ENCODE measurements at regions not wholly inside any gene's neighbourhood (a gene's known extent, or its start where the extent isn't known, plus 50 kb on each side); places are given as distances from the start of the nearest gene placed in this dataset.

DNA sequence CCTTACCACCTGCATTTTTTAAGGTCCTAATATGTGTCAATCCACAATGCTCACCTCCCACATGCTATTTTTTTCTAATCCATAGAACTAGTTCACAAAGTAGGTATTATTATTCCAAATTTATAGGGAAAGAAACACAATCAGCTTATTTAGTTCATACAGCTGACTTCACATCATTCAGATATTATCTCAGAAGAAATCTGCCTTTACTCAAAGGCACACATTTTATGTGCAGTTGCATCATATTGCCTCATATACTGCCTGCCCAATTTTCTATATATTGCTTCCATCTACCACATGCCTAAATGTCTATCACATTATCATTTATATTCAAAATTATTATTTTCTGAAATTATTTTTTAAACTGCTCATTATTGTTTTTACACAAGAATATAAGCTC is 88.7 kb upstream of the LUZP2 start:
- TF ChIP-seq, protein P1, sequence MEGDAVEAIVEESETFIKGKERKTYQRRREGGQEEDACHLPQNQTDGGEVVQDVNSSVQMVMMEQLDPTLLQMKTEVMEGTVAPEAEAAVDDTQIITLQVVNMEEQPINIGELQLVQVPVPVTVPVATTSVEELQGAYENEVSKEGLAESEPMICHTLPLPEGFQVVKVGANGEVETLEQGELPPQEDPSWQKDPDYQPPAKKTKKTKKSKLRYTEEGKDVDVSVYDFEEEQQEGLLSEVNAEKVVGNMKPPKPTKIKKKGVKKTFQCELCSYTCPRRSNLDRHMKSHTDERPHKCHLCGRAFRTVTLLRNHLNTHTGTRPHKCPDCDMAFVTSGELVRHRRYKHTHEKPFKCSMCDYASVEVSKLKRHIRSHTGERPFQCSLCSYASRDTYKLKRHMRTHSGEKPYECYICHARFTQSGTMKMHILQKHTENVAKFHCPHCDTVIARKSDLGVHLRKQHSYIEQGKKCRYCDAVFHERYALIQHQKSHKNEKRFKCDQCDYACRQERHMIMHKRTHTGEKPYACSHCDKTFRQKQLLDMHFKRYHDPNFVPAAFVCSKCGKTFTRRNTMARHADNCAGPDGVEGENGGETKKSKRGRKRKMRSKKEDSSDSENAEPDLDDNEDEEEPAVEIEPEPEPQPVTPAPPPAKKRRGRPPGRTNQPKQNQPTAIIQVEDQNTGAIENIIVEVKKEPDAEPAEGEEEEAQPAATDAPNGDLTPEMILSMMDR (IDR thresholded peaks at IDR 0.05): no peak
- TF ChIP-seq POLR2A (IDR thresholded peaks at IDR 0.05) (no peak), EP300 (IDR thresholded peaks at IDR 0.05) (no peak)

All from suprapubic skin (tissue), 3 donors.